ENCODE measurements at regions not wholly inside any gene's neighbourhood (a gene's known extent, or its start where the extent isn't known, plus 50 kb on each side); places are given as distances from the start of the nearest gene placed in this dataset.

GRCh38 chrX:865422-865821 lies 234.8 kb downstream of the SHOX start:
- TF ChIP-seq POLR2AphosphoS5 (IDR thresholded peaks at IDR 0.05) (no peak), CTCF (IDR thresholded peaks at IDR 0.05) (no peak)

All from gastroesophageal sphincter (tissue), 3 donors.